Astrocyte (in vitro differentiated cells and primary cell): ENCODE measurements at regions not wholly inside any gene's neighbourhood (a gene's known extent, or its start where the extent isn't known, plus 50 kb on each side); places are given as distances from the start of the nearest gene placed in this dataset.

Experiments
- EZH2 ChIP-seq: IDR thresholded peaks from 2 replicates; pipeline ENCODE4 v1.6.1; 2012; ENCODE audit warnings: mild to moderate bottlenecking, low read length, inconsistent platforms; ENCODE audit not compliant: insufficient read depth
- TF ChIP-seq, protein P1 (sequence below): IDR thresholded peaks from 2 replicates; pipeline ENCODE4 v1.5.1; 2011; ENCODE audit warnings: low read depth, mild to moderate bottlenecking, inconsistent platforms, low read length, moderate library complexity; ENCODE audit not compliant: insufficient read depth

DNA sequence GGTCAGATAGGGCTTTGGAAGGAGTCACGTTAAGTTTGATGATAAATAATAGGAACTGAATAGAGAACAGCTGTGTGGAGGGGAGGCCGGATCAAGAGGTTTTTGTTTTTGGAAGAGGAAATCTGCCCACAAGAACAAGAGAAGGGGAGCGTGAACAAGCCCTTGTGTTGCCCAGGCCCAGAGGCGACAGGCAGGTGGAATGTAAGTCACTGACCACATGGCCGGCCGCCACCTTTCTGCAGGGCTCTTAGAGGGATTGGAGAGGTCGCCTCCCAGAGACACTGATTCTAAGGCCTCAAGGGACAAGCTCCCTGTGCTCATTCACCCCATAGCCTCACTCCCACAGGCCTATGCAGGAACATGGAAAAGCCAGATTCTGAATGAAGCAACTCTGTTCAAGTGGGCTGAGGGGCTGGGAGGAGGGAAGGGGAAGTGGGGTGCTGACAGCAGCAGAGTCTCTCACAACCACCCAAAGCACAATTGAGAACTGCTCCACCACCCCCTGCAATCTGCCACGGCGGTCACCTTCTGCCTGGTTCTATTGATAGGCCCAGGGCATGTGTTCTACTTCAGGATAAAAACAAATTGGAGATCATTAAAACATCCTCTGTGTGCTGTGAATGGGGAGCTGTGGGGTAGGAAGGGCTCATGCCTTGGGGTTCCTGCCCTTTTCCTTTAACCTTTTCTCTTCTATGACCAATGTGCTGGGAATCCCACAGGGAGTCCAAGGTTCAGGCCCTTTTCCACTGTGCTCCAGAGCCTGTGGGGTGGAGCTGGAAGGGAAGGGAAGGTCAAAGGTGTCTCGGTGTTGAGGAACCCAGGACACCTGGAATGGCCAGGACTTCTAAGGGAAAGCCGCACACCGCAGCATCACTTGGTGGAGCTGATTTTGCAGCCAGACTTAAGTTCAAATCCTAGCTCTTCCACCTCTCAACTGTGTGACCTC, 63.3 kb upstream of the PARP1 start:
- no peak for TF ChIP-seq EZH2
- TF ChIP-seq, protein P1, sequence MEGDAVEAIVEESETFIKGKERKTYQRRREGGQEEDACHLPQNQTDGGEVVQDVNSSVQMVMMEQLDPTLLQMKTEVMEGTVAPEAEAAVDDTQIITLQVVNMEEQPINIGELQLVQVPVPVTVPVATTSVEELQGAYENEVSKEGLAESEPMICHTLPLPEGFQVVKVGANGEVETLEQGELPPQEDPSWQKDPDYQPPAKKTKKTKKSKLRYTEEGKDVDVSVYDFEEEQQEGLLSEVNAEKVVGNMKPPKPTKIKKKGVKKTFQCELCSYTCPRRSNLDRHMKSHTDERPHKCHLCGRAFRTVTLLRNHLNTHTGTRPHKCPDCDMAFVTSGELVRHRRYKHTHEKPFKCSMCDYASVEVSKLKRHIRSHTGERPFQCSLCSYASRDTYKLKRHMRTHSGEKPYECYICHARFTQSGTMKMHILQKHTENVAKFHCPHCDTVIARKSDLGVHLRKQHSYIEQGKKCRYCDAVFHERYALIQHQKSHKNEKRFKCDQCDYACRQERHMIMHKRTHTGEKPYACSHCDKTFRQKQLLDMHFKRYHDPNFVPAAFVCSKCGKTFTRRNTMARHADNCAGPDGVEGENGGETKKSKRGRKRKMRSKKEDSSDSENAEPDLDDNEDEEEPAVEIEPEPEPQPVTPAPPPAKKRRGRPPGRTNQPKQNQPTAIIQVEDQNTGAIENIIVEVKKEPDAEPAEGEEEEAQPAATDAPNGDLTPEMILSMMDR, result no peak
